H9 (cell line): ENCODE measurements at regions not wholly inside any gene's neighbourhood (a gene's known extent, or its start where the extent isn't known, plus 50 kb on each side); places are given as distances from the start of the nearest gene placed in this dataset.

ENCODE experiments used
- DNase-seq: peaks from one replicate; pipeline ENCODE4 v3.0.0-alpha.2; 2017
- H2AFZ ChIP-seq: one replicate; pipeline ENCODE4 v1.6.1; 2013; ENCODE audit warnings: mild to moderate bottlenecking, low read length, control low read depth, moderate library complexity
- H2AK5ac ChIP-seq: 2 replicates; pipeline ENCODE4 v1.6.1; 2013; ENCODE audit warnings: low read length, control low read depth, mixed read lengths; ENCODE audit not compliant: insufficient read length
- H2BK120ac ChIP-seq: one replicate; pipeline ENCODE4 v1.6.1; 2013; ENCODE audit warnings: low read depth, mild to moderate bottlenecking, low read length, control low read depth, inconsistent platforms; ENCODE audit not compliant: poor library complexity, severe bottlenecking
- H2BK12ac ChIP-seq: 2 replicates; pipeline ENCODE4 v1.6.1; 2013; ENCODE audit warnings: low read length, control low read depth, mixed read lengths, low read depth; ENCODE audit not compliant: insufficient read length
- H2BK15ac ChIP-seq: 2 replicates; pipeline ENCODE4 v1.6.1; 2013; ENCODE audit warnings: low read depth, low read length, control low read depth
- H2BK20ac ChIP-seq: one replicate; pipeline ENCODE4 v1.6.1; 2013; ENCODE audit warnings: low read depth, mild to moderate bottlenecking, low read length, control low read depth, inconsistent platforms; ENCODE audit not compliant: poor library complexity, severe bottlenecking
- H2BK5ac ChIP-seq: 2 replicates; pipeline ENCODE4 v1.6.1; 2013; ENCODE audit warnings: low read length, control low read depth, mixed read lengths; ENCODE audit not compliant: insufficient read length
- H3K14ac ChIP-seq: 2 replicates; pipeline ENCODE4 v1.6.1; 2013; ENCODE audit warnings: low read length, control low read depth; ENCODE audit not compliant: insufficient read depth
- H3K18ac ChIP-seq: 2 replicates; pipeline ENCODE4 v1.6.1; 2013; ENCODE audit warnings: low read depth, mild to moderate bottlenecking, mixed read lengths, low read length, control low read depth; ENCODE audit not compliant: insufficient read length
- H3K23ac ChIP-seq: 2 replicates; pipeline ENCODE4 v1.6.1; 2013; ENCODE audit warnings: low read length, control low read depth, mixed read lengths, low read depth; ENCODE audit not compliant: insufficient read length
- H3K23me2 ChIP-seq: 2 replicates; pipeline ENCODE4 v1.6.1; 2013; ENCODE audit warnings: low read depth, mild to moderate bottlenecking, mixed read lengths, low read length, control low read depth; ENCODE audit not compliant: insufficient read length, poor library complexity, severe bottlenecking
- H3K27ac ChIP-seq: 2 replicates; pipeline ENCODE4 v1.5.1; 2013; ENCODE audit warnings: low read length, control low read depth, mixed read lengths, low read depth; ENCODE audit not compliant: insufficient read length
- H3K27me3 ChIP-seq: 2 replicates; pipeline ENCODE4 v1.6.1; 2013; ENCODE audit warnings: low read length, control low read depth, inconsistent platforms; ENCODE audit not compliant: insufficient read depth
- H3K4ac ChIP-seq: 2 replicates; pipeline ENCODE4 v1.6.1; 2013; ENCODE audit warnings: low read depth, mild to moderate bottlenecking, control low read depth, inconsistent platforms, low read length, moderate library complexity
- H3K4me1 ChIP-seq: 2 replicates; pipeline ENCODE4 v1.6.1; 2013; ENCODE audit warnings: low read length, control low read depth, inconsistent platforms; ENCODE audit not compliant: insufficient read depth
- H3K4me2 ChIP-seq: 2 replicates; pipeline ENCODE4 v1.6.1; 2013; ENCODE audit warnings: low read length, control low read depth, mixed read lengths; ENCODE audit not compliant: insufficient read length, insufficient read depth
- H3K56ac ChIP-seq: 2 replicates; pipeline ENCODE4 v1.6.1; 2013; ENCODE audit warnings: low read depth, mild to moderate bottlenecking, mixed read lengths, low read length, control low read depth; ENCODE audit not compliant: insufficient read length
- H3K79me1 ChIP-seq: 2 replicates; pipeline ENCODE4 v1.6.1; 2013; ENCODE audit warnings: low read depth, mild to moderate bottlenecking, moderate library complexity, low read length, control low read depth, inconsistent platforms; ENCODE audit not compliant: insufficient read depth, poor library complexity, severe bottlenecking
- H3K79me2 ChIP-seq: 2 replicates; pipeline ENCODE4 v1.6.1; 2013; ENCODE audit warnings: low read length, control low read depth, inconsistent platforms; ENCODE audit not compliant: insufficient read depth
- H3K9ac ChIP-seq: 2 replicates; pipeline ENCODE4 v1.6.1; 2013; ENCODE audit warnings: low read length, control low read depth, mixed read lengths; ENCODE audit not compliant: insufficient read length; ENCODE audit errors: extremely low read depth
- H3K9me3 ChIP-seq: one replicate; pipeline ENCODE4 v1.6.1; 2013; ENCODE audit warnings: low read depth, low read length, inconsistent platforms; ENCODE audit not compliant: control insufficient read depth
- H3T11ph ChIP-seq: one replicate; pipeline ENCODE4 v1.6.1; 2013; ENCODE audit warnings: mild to moderate bottlenecking, low read length, control low read depth, inconsistent platforms
- H4K20me1 ChIP-seq: one replicate; pipeline ENCODE4 v1.6.1; 2013; ENCODE audit not compliant: control insufficient read depth, insufficient read length, insufficient read depth
- H4K5ac ChIP-seq: 2 replicates; pipeline ENCODE4 v1.6.1; 2013; ENCODE audit warnings: low read depth, mild to moderate bottlenecking, mixed read lengths, low read length, control low read depth; ENCODE audit not compliant: insufficient read length
- H4K8ac ChIP-seq: replicated peaks from 2 replicates; pipeline ENCODE4 v1.6.1; 2013; ENCODE audit warnings: low read length, control low read depth, mixed read lengths, low read depth; ENCODE audit not compliant: insufficient read length
- H4K91ac ChIP-seq: 2 replicates; pipeline ENCODE4 v1.6.1; 2013; ENCODE audit warnings: low read depth, mild to moderate bottlenecking, moderate library complexity, mixed read lengths, low read length, control low read depth; ENCODE audit not compliant: insufficient read length
- H3K27ac Mint-ChIP-seq, 3 experiments: 2 replicates in 2 of 3; 3 replicates in 1 of 3; pipeline ENCODE4 v1.8.0; 2020 to 2021; ENCODE audit warnings: mixed read lengths in 3 of 3, mild to moderate bottlenecking in 1 of 3, moderate library complexity in 1 of 3
- H3K27me3 Mint-ChIP-seq: 2 replicates; pipeline ENCODE4 v1.8.0; 2021; ENCODE audit warnings: low read depth, mild to moderate bottlenecking, moderate library complexity, mixed read lengths
- H3K36me3 Mint-ChIP-seq, 3 experiments: 2 replicates in 2 of 3; 3 replicates in 1 of 3; pipeline ENCODE4 v1.8.0; 2020 to 2021; ENCODE audit warnings: low read depth in 3 of 3, mixed read lengths in 3 of 3; ENCODE audit not compliant: insufficient read depth in 1 of 3
- H3K4me1 Mint-ChIP-seq, 2 experiments: 2 replicates each; pipeline ENCODE4 v1.8.0; 2020; ENCODE audit warnings: mixed read lengths in 2 of 2
- H3K4me3 Mint-ChIP-seq, 2 experiments: 2 replicates in 1 of 2; 3 replicates in 1 of 2; pipeline ENCODE4 v1.8.0; 2020 to 2021; ENCODE audit warnings: mild to moderate bottlenecking in 2 of 2, mixed read lengths in 2 of 2, moderate library complexity in 1 of 2
- H3K9me3 Mint-ChIP-seq, 2 experiments: 2 replicates in 1 of 2; 3 replicates in 1 of 2; pipeline ENCODE4 v1.8.0; 2020; ENCODE audit warnings: mild to moderate bottlenecking in 2 of 2, mixed read lengths in 2 of 2, moderate library complexity in 1 of 2
- CTCF ChIP-seq: fragments of 200-600 bp; sonication (generic); conservative IDR thresholded peaks from 3 replicates; pipeline ENCODE4 v1.8.0; 2021; ENCODE audit warnings: antibody characterized with exemption, mild to moderate bottlenecking
- WGBS: extraction: QIAGEN DNeasy Blood & Tissue Kit; methylation state at CpG from one replicate; pipeline ENCODE4 v1.1.7; 2013; ENCODE audit warnings: missing lambda C conversion rate, low lambda C conversion rate, mixed read lengths; ENCODE audit not compliant: insufficient read length; ENCODE audit errors: extremely low coverage; 5-methylcytosine and 5-hydroxymethylcytosine counted together

GRCh38 chr10:78763234-78763633, 305.5 kb upstream of the ZMIZ1 start:
- H3K4me2 ChIP-seq: no peak overlapping the region
- H3K9ac ChIP-seq: no peak overlapping the region
- no peak overlapping the region for H2BK120ac ChIP-seq
- H3K4ac ChIP-seq: no peak overlapping the region
- H2BK15ac ChIP-seq: no peak overlapping the region
- H2AFZ ChIP-seq: no peak overlapping the region
- H3K79me1 ChIP-seq: no peaks in the 10 kb centered on the region
- H3K4me1 ChIP-seq: no peaks in the 10 kb centered on the region
- H3K23me2 ChIP-seq: no peaks in the 10 kb centered on the region
- no peak overlapping the region for H3K18ac ChIP-seq
- no peak overlapping the region for H3K4me3 Mint-ChIP-seq
- no peak overlapping the region for H4K91ac ChIP-seq
- no peak overlapping the region for H3K14ac ChIP-seq
- H3K9me3 Mint-ChIP-seq: no peaks in the 10 kb centered on the region
- H2BK5ac ChIP-seq: no peak overlapping the region
- H2BK12ac ChIP-seq: no peak overlapping the region
- H4K5ac ChIP-seq: no peak overlapping the region
- no peak overlapping the region for H3T11ph ChIP-seq
- no peak overlapping the region for H3K23ac ChIP-seq
- no peak overlapping the region for H4K8ac ChIP-seq
- TF ChIP-seq CTCF: no peak
- peaks cover 27% of the 10 kb centered on the region for H3K27me3 Mint-ChIP-seq
- H3K56ac ChIP-seq: no peak overlapping the region
- peaks cover 4 to 10% of the 10 kb centered on the region in 2 experiments; a peak in 3 of 4 replicates for H3K4me1 Mint-ChIP-seq
- H3K36me3 Mint-ChIP-seq: no peaks in the 10 kb centered on the region
- no peak overlapping the region for H3K27ac Mint-ChIP-seq
- no peak overlapping the region for H3K27ac ChIP-seq
- WGBS: no CpG with 5 or more reads among the region's 6 CpGs
- no peaks in the 10 kb centered on the region for H3K9me3 ChIP-seq
- no peaks in the 10 kb centered on the region for H4K20me1 ChIP-seq
- H3K79me2 ChIP-seq: no peaks in the 10 kb centered on the region
- no peak overlapping the region for H2AK5ac ChIP-seq
- DNase-seq: no peak
- no peak overlapping the region for H2BK20ac ChIP-seq
- no peaks in the 10 kb centered on the region for H3K27me3 ChIP-seq
